Kidney glomerular epithelial cell (primary cell): ENCODE measurements at regions not wholly inside any gene's neighbourhood (a gene's known extent, or its start where the extent isn't known, plus 50 kb on each side); places are given as distances from the start of the nearest gene placed in this dataset.
"Not testable (repeated sequence)": the region's sequence is repeated elsewhere in the genome, so short reads cannot be mapped to it uniquely, and the experiment has no call there.

Experiments used
- DNase-seq: peaks from one replicate; lab custom pipeline; 2025; lab: John Stamatoyannopoulos, UW

DNA sequence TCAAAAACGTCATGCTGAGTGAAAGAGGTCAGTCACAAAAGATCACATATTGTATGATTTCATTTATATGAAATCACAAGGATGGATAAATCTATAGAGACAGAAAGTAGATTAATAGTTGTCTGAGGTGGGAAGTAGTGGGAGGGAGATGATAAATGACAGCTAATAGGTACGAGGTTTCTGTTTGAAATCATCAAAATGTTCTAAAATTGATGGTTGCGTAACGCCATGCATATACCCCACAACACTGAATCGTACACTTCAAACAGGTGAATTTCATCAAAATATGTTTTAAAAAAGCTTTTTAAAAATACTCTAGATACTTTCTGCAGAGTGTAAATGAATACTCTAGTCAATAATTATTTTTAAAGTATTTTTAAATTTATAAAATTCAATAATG, 303.0 kb upstream of the STAC start:
- DNase-seq: no peak

DNA sequence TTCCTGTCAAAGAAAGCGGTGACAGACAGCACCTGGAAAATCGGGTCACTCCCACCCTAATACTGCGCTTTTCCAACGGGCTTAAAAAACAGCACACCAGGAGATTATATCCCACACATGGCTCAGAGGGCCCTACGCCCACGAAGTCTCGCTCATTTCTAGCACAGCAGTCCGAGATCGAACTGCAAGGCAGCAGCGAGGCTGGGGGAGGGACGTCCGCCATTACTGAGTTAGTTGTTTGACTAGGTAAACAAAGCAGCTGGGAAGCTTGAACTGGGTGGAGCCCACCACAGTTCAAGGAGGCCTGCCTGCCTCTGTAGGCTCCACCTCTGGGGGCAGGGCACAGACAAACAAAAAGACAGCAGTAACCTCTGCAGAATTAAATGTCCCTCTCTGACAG, 297.3 kb upstream of the STAC start:
- not testable (repeated sequence) for DNase-seq

DNA sequence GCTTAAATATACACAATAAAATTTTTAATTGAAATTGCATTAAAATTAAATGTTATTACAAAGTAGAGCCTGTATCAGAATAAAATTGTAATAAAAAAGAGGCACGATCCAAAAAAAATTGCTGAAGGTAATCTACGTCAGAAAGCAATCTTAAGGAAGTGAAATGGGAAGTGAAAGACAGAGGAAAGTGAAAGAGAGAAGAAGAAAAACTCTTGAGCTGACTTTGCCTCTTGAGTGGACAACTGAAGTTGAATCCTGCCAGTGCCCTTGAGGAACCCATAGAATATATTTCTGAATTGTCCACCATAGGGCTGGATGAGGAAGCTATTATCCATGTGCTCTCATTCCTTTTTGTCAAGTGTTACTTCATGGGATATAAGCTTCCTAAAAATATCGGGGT, 285.1 kb upstream of the STAC start:
- no peak for DNase-seq

DNA sequence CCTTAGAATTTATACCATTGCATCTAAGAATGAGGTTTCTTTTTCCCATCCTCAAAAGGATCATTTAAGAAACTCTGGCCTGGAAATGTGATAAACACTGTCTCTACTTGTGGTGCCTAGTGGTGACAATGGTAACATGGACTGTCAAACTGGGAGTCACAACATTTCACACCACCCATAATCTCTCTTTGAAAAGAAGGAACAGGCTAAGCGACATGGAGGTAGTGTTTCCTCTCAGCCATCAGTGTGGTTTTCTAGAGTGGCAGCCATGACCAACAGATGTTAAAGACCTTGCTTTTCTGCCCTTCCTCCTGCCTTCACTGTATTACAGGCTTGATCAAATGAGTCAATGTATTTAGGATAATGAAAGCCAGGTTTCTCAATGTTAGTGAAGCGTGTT, 283.1 kb upstream of the STAC start:
- DNase-seq: no peak

DNA sequence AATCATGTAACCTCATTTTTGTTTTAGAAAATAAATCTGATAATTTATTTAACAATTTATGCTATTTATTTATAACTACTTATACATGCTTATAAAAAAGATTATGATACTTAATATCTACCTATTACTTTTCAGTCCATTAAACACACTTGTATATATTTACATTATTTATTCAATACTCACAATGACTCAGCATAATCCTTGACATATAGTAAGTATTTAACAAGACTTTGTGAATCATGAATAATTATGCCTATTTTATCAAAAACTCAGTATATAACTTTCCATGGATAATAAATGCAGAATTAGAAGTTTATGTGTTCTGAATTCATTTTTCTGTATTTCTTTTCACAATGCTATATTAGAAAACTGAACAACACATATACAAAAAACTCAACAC, 266.0 kb upstream of the STAC start:
- DNase-seq: no peak

DNA sequence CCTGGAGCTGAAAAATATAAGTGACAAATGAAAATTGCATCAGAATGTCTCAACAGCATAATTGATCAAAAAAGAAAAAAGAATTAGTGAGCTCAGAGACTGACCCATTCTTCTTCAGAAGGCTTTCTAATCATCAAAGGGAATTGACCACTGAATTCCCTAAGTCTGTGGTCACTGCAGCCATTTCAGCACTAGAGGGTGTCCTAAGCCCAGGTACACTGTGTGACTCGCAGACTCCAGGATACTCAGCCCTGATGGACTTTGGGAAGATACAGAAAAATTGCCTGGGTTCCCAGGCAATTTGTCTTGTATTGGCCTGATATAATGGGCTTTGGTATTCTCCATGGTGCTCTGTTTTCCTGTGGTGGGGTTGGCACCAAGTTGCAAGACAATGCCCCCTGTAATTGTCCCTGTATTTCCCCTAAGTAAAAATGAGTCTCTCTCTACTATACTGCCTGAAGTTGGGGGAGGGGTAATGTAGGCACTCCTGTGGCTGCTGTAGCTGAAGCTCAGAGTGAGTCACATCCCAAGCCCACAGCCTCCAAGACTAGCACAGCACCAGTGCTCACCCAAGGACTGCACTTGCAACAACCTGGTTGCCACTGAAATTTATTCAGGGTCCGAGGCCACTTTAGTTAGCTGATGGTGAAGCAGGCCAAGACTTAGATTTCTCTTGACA, 256.0 kb upstream of the STAC start:
- peak; percentile 80 for DNase-seq

DNA sequence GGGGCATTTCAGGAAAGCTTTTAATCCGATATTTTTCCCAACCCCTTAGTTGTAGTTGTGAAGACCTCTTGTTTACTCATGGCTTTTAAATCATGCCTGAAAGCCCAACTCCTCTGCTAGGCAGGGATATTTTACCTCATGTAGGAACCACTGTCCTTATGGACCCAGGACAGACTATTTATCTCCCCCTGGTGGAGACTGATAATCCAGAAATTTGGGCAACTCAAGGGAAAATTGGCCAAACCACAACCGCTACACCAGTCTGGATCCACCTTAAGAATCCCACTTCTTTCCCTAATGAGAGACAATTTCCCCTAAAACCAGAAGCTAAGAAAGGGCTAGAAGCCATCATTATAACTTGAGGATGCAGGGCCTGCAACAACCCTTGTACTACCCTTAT, 248.1 kb upstream of the STAC start:
- no peak for DNase-seq

DNA sequence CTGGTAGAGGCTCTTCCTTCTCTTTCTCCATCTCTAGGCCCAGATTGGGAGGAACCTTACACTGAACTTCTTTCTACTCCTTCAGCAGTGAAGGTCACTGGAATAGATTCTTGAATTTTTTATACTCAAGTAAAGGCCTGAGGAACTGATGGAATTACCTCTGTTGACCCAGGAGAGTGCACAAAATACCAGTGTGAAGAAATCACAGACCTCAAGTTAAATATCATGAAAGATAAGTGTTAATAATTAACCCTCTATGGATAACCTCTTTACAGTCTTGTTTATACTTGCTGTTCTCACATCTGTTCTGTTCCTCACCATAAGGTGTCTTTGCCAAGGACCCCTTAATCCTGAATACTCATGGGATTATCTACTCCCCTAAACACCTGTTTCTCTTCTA, 244.4 kb upstream of the STAC start:
- DNase-seq: peak; percentile 9

DNA sequence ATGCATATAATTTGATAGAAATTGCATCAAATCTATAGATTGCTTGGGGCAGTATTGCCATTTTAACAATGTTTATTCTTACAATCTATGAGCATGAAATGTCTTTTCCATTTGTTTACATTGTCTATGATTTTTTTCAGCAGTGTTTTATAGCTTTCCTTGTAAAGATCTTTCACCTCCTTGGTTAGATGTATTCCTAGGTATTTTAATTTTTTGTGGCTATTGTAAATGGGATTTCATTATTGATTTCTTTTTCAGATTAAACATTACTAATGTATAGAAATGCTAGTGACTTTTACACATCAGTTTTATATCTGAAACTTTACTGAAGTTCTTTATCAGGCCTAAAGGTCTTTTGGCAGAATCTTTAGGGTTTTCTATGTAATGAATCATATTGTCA, 237.6 kb upstream of the STAC start:
- no peak for DNase-seq

DNA sequence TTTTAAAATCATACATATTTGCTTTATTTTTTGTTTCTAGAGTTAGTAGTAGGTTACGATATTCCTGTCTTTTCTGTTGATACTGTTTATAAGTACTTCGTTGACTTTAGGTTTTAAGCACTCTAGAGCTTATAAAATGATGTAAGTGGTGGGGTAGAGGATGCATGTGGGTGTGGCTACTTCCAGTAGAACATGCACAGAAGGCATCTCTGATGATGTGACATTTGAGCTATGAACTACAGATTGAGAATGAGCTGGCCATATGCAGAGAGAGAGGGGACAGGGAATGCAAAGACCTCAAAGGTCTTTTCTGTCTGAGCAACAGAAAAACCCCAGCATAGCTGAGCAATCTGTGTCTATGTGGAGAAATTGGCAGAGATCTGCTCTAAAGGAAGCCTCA, 233.9 kb upstream of the STAC start:
- no peak for DNase-seq

DNA sequence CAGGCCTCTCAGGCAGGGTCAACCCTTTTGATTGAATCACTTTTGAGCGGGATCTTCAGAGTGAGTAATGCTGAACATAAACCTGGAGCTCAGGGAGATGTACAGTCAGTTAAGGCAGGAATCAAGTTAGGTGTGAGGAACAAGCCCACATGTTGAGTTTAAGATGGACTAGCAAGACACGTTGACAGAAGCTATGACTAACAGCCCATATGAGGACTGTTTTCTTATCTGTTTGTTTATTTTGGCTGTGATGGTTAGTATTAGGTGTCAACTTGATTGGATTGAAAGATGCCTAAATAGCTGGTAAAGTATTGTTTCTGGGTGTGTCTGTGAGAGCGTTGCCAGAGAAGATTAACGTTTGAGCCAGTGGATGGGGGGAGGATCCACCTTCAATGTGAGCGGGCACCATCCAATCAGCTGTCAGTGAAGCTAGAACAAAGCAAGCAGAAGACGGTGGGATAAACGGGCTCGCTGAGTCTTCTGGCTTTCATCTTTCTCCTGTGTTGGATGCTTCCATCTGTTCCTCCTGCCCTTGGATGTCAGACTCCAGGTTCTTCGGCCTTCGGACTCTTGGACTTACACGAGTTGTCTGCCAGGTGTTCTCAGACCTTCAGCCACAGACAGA, 232.3 kb upstream of the STAC start:
- DNase-seq: no peak

DNA sequence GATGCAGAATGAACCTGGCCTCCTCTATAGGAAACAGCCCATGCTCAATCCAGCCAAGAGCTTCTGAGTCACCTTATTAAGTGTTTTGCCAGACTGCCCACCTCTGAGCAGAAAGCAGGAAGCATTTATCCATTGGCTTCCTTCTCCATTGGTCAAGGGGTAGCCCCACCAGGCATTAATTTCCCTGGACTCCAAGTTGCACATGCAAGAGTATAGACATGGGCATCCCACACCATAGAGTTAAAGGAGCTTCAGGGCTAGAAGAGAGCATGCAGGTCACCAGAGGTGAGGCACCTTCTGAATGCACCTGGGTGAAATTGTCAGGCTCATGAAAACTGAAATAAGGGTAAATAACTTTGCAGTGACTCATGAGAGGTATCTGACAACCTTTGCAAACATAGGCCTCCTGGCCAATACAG, 230.8 kb upstream of the STAC start:
- peak; percentile 1 for DNase-seq

DNA sequence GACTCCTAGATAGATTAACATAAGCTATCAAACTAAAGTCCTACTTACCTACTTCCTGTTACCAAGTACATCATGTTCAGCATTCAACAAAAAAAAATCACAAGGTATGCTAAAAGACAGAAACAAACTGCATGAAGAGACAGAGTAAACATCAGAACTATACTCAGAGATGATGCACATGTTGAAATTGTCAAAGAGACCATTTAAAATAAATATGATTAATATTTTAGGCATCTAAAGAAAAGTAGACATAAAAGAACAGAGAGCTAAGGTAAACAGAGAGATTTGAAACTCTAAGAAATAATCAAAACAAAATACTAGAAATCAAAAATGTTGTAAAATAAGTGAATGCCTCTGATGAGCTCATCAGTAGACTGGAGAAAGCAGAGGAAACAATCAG, 224.8 kb upstream of the STAC start:
- no peak for DNase-seq

DNA sequence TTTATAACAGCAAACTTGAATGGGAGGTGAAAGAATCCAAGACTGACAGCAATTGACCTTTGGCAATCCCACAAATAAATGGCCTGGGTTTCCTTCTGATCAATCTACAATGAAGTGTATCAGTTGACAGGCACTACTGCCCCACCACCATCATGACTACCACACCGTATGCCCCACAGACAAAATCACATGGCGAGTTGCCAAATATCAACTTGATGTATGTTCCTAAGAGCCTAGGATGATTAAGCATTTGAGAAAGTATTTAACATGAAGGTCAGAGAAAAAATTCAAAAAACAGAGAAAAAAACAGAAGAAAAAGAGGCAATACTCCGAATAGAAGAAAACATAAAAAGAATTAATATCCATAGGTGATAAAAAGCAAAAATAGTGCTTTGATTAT, 215.9 kb upstream of the STAC start:
- DNase-seq: no peak

DNA sequence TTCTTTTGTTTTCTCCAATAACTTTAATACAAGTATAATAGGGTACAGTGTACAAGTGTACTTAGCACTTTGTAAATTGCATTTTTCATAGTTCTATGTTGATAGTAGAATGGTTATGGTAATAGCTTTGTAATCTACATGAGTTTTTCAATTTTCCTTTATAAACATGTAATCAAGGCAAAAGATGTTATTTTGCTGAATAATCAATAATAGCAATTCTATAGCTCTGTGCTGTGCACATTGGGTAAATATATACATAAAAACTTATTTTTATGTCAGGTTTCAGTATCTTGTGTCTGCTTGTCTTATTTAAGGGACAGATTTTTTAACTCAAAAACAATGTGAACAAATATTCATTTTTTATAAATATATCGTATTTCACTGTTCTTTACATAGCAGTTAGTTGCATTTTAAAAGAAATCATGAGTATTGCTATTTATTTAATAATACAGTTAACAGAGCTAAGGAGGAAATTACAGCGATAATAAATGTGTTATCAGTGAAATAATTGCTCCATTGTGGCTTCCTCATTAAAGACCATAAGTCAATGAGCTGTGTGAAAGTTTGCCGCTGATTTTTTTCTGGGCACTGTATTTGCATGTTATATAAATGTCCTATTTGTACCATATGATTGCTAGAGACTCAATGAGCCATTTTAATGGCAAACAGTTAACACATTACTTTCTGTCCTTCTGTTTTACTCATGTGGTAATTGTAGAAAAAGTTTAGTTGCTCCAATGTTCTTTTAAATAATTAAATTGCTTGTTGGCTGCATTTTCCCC, 214.6 kb upstream of the STAC start:
- DNase-seq: no peak

DNA sequence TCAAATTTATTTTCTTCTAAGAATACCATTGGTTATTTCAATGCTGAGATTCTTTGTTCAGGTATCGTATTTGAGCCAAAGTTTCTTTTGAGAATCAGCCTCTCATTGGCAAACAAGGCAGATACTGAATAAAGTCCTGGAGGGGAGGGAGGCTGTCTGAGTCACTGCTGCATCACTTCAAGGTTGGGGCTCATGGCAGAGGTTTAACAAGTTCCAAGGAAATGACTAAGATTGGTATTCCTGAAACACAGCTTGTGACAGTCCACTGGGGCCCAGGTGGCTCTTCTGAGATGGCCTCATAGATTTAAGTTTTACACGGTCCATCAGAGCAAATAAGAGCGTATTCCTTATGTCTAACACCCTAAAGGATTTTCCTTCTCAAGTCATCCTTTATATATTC, 213.8 kb upstream of the STAC start:
- DNase-seq: peak; percentile 64

DNA sequence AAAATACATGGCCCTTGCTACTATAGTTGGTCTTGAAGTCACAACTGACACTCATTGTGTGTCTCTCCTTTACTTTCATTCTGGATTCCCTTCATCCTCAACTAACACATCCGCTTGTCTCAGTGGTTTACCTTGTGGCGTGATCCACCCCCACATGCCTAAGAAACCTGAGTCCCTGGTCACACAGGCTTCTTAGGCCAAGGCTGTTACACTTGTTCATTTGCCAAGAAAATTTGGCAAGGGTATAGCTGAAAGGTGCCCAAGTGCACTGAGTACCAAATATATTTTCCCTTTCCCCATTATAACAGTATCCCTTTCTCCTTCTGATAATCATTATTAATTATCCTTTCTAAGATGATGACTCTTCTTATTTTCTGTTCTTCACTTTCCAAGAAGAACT, 207.6 kb upstream of the STAC start:
- DNase-seq: no peak

DNA sequence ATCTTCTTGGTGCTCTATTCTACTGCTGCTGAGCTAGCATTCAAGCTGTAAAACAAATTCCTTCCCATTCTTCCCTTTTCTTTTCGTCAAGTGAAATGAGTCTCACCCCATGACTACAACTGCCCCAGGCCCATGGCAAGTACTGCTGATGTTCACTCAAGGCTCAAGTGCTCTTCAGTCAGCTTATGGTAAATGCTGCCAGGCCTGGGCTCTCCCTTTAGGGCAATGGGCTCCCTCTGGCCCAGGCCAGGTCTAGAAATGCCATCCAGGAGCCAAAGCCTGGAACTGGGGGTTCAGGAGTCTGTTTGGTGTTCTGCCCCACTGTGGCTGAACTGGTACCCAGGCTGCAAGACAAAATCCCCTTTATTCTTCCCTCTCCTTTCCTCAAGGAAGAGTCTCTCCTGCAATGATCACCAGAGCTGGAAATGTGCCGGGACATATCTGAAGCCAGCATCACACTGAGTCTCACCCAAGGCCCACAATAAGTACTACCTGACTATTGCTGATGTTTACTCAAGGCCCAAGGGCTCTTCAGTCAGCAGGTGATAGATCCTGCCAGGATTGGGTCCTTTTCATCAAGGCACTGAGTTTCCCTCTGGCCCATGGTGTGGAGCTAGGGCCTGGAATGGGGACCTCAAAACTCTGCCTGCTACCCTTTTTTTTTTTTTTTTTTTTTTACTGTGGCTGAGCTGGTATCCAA, 205.0 kb upstream of the STAC start:
- DNase-seq: no peak

DNA sequence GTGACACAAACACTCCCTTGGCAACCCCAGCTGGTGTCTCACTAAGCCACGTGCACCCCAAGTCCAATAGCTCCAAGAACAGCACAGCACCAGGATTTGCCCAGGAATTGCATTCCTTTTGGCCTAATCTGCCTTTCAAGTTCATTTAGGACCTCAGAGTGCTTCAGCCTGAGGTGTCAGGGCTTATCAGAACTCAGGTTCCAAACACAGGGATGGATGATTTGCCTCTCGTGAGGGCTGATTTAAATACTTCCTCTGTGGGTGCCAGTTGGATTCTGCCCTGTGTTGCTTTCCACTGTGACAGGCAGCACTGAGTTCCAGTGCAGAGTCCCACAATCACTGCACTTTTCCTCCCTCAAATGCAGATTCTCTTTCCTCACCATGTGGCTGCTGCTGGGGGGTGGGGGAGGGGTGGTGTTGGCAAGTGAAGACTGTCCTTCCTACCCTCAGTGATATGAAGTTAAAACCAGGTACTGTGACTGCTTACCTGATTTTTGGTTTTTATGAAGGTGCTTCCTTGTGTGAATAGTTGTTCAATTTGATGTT, 204.3 kb upstream of the STAC start:
- DNase-seq: no peak

DNA sequence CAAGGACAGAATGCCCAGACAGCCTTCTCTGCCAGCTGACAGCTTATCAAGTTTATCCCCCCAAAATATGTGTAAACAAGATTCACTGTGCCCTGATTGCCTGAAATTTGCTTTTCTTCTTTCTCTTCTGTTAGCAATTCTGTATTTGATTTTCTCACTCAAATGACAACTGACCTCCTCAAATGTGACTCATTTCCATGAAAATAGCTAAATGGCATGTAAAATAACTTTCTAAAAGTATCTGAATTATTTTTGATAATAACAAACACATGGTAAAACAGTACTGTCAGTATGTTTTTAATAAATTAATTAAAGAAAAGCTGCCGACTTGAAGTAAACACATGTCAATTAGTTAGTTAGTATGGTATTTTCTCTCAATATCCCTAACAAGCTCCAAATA, 202.3 kb upstream of the STAC start:
- no peak for DNase-seq

DNA sequence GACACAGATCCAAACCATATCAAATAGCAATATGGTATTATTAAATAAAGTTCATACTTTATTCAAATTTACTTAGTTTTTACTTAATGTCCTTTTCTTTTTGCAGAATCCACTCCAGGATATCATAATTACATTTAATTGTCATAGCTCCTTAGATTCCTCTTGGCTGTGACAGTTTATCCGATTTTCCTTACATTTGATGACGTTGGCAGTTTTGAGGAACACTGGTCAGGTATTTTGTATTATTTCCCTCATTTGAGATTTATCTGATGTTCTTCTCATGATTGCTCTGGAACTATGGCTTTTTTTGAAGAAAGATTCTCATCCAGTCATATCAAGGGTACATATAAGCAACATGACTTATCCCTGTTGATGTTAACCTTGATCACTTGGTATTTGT, 198.3 kb upstream of the STAC start:
- no peak for DNase-seq

DNA sequence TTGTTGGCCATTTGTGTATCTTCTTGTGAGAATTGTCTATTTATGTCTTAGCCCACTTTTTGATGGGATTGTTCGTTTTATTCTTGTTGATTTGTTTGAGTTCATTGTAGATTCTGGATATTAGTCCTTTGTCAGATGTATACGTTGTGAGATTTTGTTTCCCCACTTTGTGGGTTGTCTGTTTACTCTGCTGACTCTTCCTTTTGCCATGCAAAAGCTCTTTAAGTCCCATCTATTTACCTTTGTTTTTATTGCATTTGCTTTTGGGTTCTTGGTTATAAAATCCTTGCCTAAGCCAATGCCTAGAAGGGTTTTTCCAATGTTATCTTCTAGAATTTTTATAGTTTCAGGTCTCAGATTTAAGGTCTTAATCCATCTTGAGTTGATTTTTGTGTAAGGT, 193.1 kb upstream of the STAC start:
- not testable (repeated sequence) for DNase-seq

DNA sequence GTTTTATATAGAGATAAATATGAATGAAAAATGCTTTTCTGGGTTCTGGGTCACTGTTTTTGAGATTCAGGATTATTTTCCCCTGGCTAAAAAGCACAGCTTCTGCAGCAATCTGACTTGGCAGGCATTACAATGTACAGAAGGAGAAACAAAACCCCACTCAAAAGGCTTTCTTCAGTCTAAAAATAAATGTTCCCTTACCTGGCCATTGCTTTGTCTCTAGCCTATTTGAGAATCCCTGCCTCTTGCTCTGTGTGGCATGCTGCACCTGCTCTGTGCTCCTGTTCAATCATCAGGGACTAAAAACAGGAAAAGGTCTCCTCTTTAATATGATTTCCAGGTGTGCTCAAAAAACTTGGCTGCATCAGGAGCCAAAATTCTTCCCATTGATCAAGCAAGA, 187.4 kb upstream of the STAC start:
- DNase-seq: no peak
